ENCODE measurements at regions not wholly inside any gene's neighbourhood (a gene's known extent, or its start where the extent isn't known, plus 50 kb on each side); places are given as distances from the start of the nearest gene placed in this dataset.

DNA sequence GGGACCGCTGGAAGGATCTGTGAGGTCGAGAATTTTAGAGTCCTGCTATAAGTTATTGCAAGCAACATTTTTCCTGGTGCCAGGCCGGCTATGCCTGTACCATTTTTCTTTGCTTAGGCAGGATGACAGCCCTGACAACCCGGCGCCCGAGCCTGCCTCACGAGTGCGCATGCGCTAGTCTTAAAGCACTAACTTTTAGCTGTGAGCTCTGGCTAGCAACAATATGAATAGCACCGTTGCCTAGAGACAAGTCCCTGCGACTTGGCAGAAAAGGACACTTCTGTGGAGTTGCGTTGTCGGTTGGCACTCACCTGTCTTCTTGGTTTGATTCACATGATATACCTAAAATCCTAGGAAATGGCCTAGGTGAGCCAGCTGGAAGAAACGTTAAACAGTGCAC, 663.4 kb upstream of the TSPY4 start:
- no peak for DNase-seq (ENCODE audit: low read depth)

DNA sequence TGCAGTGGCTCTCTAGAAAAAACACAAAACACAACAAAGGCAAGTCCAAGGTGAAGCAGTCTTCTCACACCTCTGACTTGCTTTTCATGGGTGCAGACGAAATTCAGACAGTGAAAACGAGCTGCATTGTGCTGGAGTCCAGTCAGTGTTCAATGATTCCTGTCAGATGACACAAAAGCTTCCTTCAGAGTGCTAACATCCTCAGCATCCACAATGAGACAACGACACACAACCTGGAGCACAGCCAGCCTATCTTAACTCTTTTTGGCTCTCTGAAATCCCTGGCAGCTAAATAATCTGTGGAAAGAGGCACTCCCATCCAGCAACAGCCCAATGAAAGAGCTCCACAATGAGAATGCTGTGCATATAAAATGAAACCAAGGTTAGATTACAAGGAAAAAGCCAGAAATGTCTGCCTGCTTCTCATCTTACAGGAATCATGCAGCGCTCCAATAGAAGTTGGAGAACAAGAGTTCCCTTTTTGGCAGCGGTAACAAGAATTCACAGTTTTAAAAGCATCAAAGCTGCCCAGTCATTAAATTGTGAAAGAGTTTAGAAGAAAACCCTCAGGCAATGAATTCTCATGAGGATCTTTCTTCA, 659.8 kb upstream of the TSPY4 start:
- DNase-seq (ENCODE audit: low read depth) = no peak

DNA sequence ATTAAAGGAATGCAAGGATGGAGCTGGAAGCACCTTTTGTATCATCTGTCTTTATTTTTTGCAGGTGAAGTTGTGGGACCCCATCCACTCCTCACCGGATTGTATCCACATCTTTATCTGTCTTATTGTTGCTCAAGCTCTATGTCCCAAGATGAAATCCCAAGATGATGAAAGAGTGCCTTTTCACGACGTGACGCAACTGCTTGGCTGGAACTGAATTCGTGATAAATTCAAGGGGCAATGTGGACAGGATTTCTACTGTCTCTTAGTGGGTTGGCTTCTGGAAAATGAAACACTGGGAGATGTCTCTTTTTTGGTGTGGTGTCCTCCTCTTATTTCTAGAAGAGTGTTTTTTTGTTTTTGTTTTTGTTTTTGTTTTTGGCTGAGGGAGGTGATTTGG, 650.1 kb upstream of the TSPY4 start:
- DNase-seq (ENCODE audit: low read depth) = no peak

DNA sequence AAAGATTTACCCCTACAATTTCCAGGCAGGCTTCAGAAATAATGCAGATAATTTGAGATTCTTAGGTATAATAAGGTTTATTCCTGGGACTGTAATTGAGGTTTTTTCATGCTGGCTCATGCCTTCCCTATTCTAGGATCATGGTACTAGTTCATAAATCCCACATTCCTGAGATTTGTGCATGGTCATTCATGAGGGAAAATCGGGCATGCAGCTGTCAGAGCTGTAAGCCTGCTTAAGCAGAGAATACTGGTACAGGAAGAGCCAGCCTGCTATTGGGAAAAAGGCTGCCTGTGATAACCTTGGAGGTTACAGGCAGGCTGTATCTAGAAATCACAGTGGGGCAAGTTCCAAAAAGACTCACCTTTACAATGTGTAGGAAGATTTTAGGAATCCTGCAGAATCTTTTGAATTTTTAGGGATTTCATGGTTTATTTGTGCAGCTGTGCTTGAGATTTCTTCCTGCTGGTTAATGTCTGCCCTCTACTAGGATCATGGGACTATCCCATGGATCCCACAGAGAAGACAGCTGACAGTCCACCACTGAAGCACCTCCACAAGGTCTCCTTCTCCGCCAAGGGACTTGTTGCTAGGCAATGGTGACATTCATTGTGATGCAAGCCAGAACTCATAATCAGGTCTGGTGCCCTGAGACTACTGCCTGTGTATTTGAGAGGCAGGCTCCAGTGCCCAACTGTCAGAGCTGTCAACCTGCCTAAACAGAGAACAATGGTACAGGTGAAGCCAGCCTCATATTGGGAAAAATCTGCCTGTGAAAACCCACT, 646.2 kb upstream of the TSPY4 start:
- no peak for DNase-seq (ENCODE audit: low read depth)

DNA sequence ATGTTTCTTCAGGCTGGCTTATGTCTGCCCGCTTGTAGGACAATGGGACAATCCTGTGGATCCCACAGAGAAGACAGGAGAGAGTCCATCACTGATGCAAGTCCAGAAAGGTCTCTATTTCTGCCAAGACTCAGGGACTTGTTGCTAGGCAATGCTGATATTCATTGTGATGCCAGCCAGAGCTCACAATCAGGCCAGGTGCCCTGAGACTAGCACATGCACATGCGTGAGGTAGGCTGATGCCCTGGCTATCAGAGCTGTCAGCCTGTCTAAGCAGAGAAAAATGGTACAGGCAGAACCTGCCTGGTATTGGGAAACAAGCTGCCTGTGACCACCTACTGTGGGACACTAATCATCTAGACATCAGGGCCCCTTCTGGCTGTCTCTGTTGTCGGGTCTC, 638.7 kb upstream of the TSPY4 start:
- no peak for DNase-seq (ENCODE audit: low read depth)

DNA sequence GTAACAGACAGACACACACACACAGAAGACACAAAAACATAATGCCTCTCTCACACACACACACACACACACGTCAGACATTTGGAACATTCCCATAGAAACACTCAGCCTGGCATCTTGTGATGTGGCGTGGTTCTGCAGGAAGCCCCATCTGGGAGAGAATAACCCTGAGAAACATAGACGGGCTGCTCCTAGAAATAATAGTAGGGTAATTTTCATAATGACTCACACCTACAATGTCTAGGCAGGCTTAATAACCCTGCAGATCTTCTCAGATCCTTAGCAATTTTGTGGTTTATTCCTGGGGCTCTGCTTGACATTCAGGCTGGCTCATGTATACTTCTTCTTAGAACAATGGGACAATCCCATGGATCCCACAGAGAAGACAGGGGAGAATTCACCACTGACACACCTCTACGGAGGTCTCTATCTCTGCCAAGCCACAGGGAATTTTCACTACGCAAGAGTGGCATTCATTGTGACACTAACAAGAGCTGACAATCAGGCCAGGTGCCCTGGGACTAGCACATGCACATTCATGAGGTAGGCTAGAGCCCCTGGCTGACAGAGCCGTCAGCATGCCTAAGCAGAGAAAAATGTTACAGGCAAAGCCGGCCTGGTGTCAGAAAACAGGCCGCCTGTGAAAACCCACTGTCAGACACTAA, 631.5 kb upstream of the TSPY4 start:
- DNase-seq (ENCODE audit: low read depth) = no peak

DNA sequence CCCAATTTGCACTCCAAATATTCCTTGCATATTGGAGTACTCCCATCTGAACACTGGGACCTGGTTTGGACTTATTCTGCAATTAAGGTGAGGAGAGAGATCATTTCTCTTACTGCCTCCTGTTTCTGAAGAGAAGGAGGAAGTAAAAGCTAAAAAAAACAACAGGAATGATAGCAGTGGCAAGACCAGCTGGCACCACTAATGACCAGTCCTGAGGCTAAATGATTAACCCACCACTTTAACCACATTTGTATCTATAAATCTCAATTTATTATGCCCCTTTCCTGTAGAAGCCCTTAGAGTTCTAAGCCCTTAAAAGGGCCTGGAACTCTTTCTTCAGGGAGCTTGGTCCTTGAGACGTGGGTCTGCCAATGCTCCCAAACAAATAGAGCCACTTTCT, 625.0 kb upstream of the TSPY4 start:
- no peak for DNase-seq (ENCODE audit: low read depth)

DNA sequence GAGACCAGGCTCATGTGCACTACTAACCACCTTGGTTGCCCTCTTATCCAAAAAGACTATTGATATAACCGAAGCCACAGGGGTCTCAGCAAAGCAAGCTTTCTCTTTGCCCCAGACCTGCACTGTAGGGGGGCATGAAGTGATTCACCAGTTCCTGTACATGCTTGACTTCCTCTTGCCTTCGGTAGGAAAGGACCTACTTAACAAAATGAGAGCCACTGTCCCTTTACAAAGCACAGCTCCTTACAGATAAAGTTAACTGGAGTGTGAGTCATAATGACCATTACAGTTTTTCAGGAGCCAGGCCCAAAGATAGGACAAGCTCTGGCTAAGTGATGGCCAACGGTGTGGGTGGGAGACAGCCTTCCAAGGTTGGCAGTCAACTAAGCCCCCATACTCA, 622.0 kb upstream of the TSPY4 start:
- no peak for DNase-seq (ENCODE audit: low read depth)

DNA sequence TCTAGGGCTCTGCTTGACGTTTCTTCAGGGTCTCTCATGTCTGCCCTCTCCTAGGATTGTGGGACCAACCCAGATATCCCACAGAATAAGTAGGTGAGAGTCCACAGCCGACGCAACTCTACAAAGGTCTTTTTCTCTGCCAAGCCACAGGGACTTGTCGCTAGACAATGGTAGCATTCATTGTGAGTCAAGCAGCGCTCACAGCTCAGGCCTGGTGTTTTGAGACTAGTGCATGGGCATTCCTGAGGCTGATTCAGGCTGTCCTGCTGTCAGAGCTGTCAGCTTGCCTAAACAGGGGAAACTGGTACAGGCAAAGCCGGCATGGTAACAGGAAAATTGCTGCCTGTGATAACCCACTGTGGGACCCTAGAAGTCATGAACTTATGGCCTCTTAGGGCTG, 610.6 kb upstream of the TSPY4 start:
- DNase-seq (ENCODE audit: low read depth) = no peak

DNA sequence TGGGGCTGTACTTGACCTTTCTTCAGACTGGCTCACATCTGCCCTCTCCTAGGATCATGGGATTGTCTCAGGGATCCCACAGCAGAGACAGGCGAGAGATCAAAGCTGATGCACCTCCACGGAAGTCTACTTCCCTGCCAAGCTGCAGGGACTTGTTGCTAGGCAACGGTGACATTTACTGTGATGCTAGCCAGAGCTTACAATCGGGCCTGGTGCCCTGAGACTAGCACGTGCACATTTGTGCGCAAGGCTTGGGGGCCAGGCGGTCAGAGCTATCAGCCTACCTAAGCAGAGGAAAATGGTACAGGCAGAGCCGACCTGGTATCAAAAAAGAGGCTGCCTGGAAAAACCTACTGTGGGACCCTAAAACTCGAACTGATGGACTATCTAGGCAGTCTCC, 607.3 kb upstream of the TSPY4 start:
- no peak for DNase-seq (ENCODE audit: low read depth)

DNA sequence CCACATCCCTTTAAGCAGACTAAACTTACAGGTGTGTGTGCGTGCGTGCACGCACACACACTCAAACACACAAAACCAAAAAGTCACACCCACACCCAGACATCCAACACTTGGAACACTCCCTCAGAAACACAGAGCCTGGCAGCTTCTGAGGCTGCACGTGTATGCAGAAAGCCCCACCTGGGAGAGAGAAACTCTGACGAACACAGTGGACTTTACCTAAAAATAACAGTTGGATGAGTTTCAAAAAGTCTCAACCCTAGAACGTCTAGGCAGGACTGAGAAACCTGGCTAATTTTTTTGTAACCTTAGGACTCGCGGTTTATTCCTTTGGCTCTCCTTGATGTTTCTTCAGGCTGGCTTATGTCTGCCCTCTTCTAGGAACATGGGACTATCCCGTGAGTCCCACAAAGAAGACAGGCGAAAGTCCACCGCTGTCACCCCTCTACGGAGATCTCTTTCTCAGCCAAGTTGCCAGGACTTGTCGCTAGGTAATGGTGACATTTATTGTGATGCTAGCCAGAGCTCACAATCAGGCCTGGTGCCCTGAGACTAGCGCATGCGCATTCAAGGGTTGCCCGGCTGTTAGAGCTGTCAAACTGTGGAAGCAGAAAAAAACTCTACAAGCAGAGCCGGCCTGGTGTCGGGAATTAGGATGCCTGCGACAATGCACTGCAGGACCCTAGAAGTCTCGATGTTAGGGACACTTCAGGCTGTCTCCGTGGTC, 595.8 kb upstream of the TSPY4 start:
- DNase-seq (ENCODE audit: low read depth) = no peak

DNA sequence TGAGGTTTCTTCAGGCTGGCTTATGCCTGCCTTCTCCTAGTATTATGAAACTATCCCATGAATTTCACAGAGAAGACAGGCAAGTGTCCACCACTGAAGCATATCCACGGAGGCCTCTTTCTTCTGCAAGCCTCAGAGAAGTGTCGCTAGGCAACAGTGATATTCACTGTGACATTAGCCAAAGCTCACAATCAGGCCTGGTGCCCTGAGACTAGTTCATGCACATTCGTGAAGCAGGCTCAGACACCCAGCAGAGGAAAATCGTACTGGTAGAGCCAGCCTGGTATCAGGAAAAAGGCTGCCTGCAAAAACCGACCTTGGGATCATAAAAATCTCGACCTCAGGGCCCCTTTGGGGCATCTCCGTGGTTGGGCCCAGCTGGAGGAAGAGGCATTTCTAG, 573.1 kb upstream of the TSPY4 start:
- no peak for DNase-seq (ENCODE audit: low read depth)

DNA sequence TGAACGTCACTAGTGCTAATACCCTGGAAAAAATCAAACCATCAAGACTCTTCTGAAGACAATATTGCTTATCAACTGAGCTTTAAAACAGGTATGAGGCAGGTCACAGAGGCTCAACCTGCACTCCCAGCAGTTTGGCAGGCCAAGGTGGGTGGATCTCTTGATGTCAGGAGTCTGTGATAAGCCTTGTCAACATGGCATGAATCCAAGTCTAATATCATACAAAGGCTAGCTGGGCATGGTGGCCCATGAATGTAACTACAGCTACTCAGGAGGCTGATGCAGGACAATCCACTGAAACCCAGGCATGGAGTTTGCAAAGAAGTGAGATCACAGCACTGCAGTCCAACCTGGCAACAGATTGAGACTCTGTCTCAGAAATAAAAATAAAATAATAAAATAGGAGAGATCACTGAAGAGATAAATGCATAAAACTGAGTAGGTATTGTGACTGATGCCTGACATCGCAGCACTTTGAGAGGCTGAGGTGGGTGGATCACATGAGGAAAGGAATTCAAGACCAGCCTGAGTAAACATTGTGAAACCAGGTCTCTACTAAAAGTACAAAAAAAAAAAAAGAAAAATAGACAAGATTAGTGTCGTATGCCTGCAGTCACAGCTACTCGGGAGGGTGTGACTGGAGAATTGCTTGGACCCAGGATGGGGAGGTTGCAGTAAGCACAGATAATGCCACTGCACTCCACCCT, 555.9 kb upstream of the TSPY4 start:
- DNase-seq (ENCODE audit: low read depth) = no peak

DNA sequence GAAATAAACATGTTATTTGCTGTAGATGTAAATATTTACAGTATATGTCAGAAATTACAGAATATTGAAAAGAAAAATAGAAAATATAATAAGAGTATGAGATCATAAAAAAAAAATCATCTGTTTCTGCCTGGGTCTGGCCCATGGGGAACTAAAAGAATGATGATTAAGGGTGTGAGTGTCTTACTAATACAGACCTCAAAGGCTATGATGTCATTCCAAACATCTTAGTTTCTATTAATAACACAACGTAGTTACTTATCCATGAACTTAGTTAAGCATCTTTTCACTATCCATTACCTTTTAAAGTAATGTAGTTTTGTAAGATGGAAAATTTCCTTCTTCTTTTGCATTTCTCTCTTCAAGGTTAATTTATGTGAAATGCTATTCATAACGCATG, 542.7 kb upstream of the TSPY4 start:
- no peak for DNase-seq (ENCODE audit: low read depth)

DNA sequence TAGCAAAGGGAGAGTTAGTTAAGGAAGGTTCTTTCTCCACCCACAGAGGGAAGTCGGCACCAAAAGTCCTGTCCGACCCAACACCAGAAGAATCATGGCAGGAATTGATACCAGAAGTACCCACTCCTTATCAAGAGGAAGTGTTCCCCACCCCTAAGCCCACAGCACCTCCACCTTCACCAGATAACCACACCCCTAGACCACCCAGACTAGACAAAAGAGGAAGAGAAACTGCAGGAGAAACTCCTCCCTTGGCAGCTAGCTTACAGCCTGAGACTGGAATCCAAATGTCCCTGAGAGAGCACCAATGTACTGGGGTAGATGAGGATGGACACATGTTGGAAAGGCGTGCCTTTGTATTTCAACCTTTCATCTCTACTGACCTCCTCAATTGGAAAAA, 532.9 kb upstream of the TSPY4 start:
- no peak for DNase-seq (ENCODE audit: low read depth)

DNA sequence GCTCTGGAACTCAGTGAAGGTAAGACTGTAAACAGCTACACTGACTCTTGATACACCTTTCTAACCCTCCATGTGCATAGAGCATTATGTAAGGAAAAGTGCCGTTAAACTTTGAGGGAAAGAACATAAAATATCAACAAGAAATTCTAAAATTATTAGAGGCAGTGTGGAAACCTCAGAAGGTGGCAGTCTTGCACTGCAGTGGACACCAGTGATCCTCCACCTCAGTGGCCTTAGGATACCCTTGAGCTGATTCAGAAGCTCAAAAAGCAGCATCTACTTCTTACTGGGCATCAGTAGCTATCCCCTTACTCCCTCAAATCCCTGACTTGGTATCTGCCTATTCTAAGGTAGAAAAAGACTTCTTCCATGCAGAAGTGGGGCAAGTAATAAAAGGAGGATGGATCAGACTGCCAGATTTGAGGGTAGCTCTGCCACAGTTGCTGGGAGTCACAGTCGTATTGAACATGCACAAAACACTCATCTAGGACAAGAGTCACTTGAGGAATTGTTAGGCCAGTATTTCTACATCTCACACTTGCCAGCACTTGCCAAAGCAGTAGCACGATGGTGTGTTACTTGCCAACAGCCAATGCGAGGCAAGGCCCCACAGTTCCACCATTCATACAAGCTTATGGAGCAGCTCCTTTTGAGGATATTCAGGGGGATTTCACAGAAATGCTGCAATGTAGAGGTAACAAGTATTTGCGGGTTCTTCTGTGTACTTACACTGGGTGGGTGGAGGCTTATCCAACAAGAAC, 529.4 kb upstream of the TSPY4 start:
- no peak for DNase-seq (ENCODE audit: low read depth)

DNA sequence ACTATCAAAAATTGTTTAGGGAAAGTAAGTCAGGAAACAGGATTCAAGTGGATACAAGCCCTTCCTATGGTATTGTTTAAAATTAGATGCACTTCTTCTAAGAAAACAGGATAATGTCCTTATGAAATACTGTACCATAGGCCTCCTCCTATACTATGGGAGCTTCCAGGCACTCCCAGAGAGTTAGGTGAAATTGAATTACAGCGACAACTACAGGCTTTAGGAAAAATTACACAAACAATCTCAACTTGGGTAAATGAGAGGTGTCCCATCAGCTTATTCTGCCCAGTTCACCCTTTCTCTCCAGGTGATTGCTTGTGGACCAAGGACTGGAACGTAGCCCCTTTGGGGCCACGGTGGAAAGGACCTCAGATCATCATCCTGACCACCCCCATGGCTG, 528.7 kb upstream of the TSPY4 start:
- no peak for DNase-seq (ENCODE audit: low read depth)

DNA sequence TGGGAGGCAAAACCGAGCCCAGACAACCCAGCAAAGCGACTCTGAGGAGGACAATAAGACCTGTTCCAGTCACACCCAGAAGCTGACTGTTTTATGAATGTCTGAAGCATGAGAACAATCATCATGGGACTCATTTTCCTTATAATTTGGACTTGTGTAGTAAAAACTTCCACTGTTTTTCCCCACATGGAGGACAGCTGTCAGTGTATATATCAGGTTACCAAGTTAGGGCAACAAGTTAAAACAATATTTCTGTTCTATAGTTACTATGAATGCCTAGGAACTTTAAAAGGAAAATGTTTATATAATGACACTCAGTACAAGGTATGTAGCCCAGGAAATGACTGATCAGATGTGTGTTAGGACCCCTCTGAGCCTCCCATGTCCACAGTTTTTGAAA, 528.2 kb upstream of the TSPY4 start:
- DNase-seq (ENCODE audit: low read depth) = no peak

DNA sequence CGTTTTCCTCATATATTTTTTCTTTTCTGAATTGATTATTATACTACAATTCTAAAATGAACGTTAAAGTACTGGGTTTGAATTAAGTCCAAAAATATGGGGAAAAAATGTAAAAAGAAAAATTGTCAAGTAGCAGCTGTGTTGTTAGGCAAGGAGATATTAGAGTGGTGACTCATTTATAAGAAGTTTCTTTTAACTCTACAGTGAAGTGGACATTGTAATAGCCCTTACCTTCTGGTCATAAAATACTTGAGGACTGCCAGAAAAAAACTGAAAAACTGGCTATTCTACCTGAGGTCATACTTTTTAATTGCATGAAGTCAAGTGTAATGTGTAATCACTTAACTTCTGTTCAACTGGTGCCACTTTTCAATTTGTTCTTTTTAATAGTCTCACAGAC, 523.1 kb upstream of the TSPY4 start:
- DNase-seq (ENCODE audit: low read depth) = no peak

DNA sequence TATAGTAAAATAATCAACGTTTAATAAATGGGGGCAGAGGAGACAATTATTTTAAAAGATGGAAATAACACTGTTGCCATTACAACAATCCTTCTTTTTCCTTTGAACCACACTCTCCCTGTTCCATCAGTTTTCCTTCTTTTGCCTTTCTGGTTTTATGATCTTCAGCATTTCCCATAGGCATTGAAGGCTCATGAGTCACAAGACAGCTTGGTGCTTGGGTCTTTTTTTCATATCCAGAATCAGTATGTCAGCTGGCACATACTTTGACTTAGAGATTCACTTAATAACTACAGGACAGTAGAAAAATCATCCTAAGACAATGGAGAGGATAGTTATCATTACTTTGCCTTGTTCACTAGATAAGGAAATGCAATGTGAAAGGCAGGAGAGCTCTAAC, 521.6 kb upstream of the TSPY4 start:
- no peak for DNase-seq (ENCODE audit: low read depth)

DNA sequence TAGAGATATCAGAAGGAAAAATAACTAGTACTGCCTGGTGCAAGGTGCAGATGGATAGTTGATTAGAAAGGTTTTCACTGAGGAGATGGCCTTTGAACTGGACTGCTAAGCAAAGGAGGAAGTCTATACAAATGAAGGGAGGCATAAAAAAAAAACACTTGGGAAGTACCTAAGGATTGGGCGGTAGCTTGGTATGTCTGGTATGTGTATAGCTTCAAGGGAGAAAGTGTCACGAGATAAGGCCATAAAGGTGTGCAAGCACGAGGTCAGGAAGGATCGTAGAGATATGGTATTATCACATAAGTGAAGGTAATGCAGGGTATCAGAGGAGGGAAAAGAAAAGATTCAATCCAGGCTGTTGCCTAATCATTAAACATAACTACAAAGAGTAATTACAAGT, 517.2 kb upstream of the TSPY4 start:
- DNase-seq (ENCODE audit: low read depth) = no peak

DNA sequence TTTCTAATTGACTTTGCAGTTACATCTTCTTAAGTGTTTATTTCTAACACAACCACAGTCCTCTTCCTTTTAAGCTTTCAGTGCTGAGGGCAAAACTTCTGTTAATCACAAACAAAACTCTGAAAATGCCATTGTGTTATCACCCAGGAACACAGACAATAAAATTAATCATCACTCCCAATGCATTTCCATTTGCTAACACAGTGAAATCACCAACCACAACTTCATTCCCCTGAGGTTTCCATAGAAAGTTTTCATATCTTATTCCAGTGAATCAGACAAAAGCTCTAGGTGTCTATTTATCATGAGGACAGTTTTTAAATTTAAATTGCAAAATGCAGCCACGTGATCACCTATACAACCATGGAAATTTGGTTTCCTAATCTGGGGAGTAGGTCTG, 516.2 kb upstream of the TSPY4 start:
- DNase-seq (ENCODE audit: low read depth) = no peak
